DMS 273 treated with DMSO at 0.1 percent for 48 hours (cell line): ENCODE measurements at regions not wholly inside any gene's neighbourhood (a gene's known extent, or its start where the extent isn't known, plus 50 kb on each side); places are given as distances from the start of the nearest gene placed in this dataset.

Experiments
- DNase-seq: peaks from one replicate; lab custom pipeline; 2025; lab: John Stamatoyannopoulos, UW

GRCh38 chr3:177512945-177513814, 315.9 kb upstream of the TBL1XR1 start:
- DNase-seq, result no peak

- DNase-seq, result no peak
Observed at GRCh38 chr3:177513815-177514610, 316.7 kb upstream of the TBL1XR1 start.

GRCh38 chr3:177514611-177515499, 317.6 kb upstream of the TBL1XR1 start:
- no peak for DNase-seq

- no peak for DNase-seq
Observed at GRCh38 chr3:177515786-177516157, 318.5 kb upstream of the TBL1XR1 start.

- DNase-seq, result peak; percentile 19
Observed at GRCh38 chr3:177516158-177517011, 319.1 kb upstream of the TBL1XR1 start.

- DNase-seq, result no peak
Observed at GRCh38 chr3:177517906-177518305, 320.6 kb upstream of the TBL1XR1 start.

- DNase-seq, result peak; percentile 63
Observed at GRCh38 chr3:177519588-177519987, 322.3 kb upstream of the TBL1XR1 start.

- DNase-seq, result no peak
Observed at GRCh38 chr3:177521305-177521704, 324.0 kb upstream of the TBL1XR1 start.

- DNase-seq, result no peak
Observed at GRCh38 chr3:177522051-177522450, 324.8 kb upstream of the TBL1XR1 start.

GRCh38 chr3:177523067-177523675, 325.9 kb upstream of the TBL1XR1 start:
- no peak for DNase-seq

GRCh38 chr3:177523872-177524438, 326.7 kb upstream of the TBL1XR1 start:
- DNase-seq, result no peak

GRCh38 chr3:177524742-177525141, 327.5 kb upstream of the TBL1XR1 start:
- DNase-seq, result no peak

GRCh38 chr3:177525414-177525813, 328.1 kb upstream of the TBL1XR1 start:
- no peak for DNase-seq

- no peak for DNase-seq
Observed at GRCh38 chr3:177525987-177526712, 328.9 kb upstream of the TBL1XR1 start.

- DNase-seq, result no peak
Observed at GRCh38 chr3:177527182-177527581, 329.9 kb upstream of the TBL1XR1 start.

- DNase-seq, result no peak
Observed at GRCh38 chr3:177528306-177529070, 331.2 kb upstream of the TBL1XR1 start.

- no peak for DNase-seq
Observed at GRCh38 chr3:177529071-177529550, 331.8 kb upstream of the TBL1XR1 start.

- no peak for DNase-seq
Observed at GRCh38 chr3:177529716-177530335, 332.5 kb upstream of the TBL1XR1 start.
